GM12873 (cell line): ENCODE measurements at regions not wholly inside any gene's neighbourhood (a gene's known extent, or its start where the extent isn't known, plus 50 kb on each side); places are given as distances from the start of the nearest gene placed in this dataset.

Source experiments
- CTCF ChIP-seq: IDR thresholded peaks from 2 replicates; pipeline ENCODE4 v1.5.1; 2012; ENCODE audit warnings: low read depth, mild to moderate bottlenecking, moderate library complexity, low read length, control low read depth; ENCODE audit not compliant: insufficient read depth; ENCODE audit errors: missing control alignments

- no peak for TF ChIP-seq CTCF
These were observed 1684.8 kb upstream of the TENM3 start for GRCh38 chr4:180558427-180558826.

- no peak for TF ChIP-seq CTCF
These were observed 1682.3 kb upstream of the TENM3 start for GRCh38 chr4:180560896-180561295.

- TF ChIP-seq CTCF = no peak
These were observed 1679.2 kb upstream of the TENM3 start for GRCh38 chr4:180564026-180564425.

- TF ChIP-seq CTCF = no peak
These were observed 1678.8 kb upstream of the TENM3 start for GRCh38 chr4:180564448-180564847.

GRCh38 chr4:180565856-180566431 is 1677.3 kb upstream of the TENM3 start:
- TF ChIP-seq CTCF = no peak

- TF ChIP-seq CTCF = no peak
These were observed 1676.7 kb upstream of the TENM3 start for GRCh38 chr4:180566492-180566891.

GRCh38 chr4:180567080-180567479 is 1676.1 kb upstream of the TENM3 start:
- TF ChIP-seq CTCF = no peak

- TF ChIP-seq CTCF = no peak
These were observed 1671.6 kb upstream of the TENM3 start for GRCh38 chr4:180571516-180572055.
